AG04449 (cell line): ENCODE measurements at regions not wholly inside any gene's neighbourhood (a gene's known extent, or its start where the extent isn't known, plus 50 kb on each side); places are given as distances from the start of the nearest gene placed in this dataset.

ENCODE experiments used
- CTCF ChIA-PET: fragments of 350-600 bp; formaldehyde crosslinking; extraction: SDS; loops from one replicate; lab custom pipeline; 2021; ENCODE audit warnings: antibody characterized with exemption; lab: Yijun Ruan, JAX
- POLR2A ChIA-PET: fragments of 400-600, 350-600 bp; formaldehyde crosslinking; extraction: SDS; loops from one replicate; lab custom pipeline; 2020; ENCODE audit warnings: antibody characterized with exemption, inconsistent platforms; lab: Yijun Ruan, JAX
- DNase-seq: peaks from one replicate; pipeline ENCODE4 v3.0.0-alpha.2; 2010; ENCODE audit warnings: low read depth, low spot score
- H3K4me3 ChIP-seq: 2 replicates; pipeline ENCODE4 v1.5.1; 2011; ENCODE audit warnings: low read depth, mild to moderate bottlenecking, control low read depth, low read length
- CTCF ChIP-seq: IDR thresholded peaks from one replicate; pipeline ENCODE4 v1.5.1; 2011; ENCODE audit warnings: mild to moderate bottlenecking, moderate library complexity, low read length, control low read depth, inconsistent platforms; ENCODE audit not compliant: insufficient read depth; ENCODE audit errors: missing control alignments

- no peak for TF ChIP-seq CTCF
- ChIA-PET CTCF (no interaction called here), POLR2A (no interaction called here)
- no peak for DNase-seq
- H3K4me3 ChIP-seq: no peak overlapping the region
Observed at GRCh38 chrX:94041881-94042280, 367.9 kb downstream of the FAM133A start.

- CTCF ChIA-PET: no interaction called here
- no peak overlapping the region for H3K4me3 ChIP-seq
- POLR2A ChIA-PET: no interaction called here
- TF ChIP-seq CTCF: no peak
- DNase-seq: no peak
Observed at GRCh38 chrX:94045724-94046123, 371.7 kb downstream of the FAM133A start.

- POLR2A ChIA-PET: no interaction called here
- CTCF ChIA-PET: no interaction called here
Observed at GRCh38 chrX:94051926-94052325, 377.9 kb downstream of the FAM133A start.

GRCh38 chrX:94053575-94053974 lies 379.6 kb downstream of the FAM133A start:
- DNase-seq: no peak
- H3K4me3 ChIP-seq: no peak overlapping the region
- no peak for TF ChIP-seq CTCF
- CTCF ChIA-PET: no interaction called here
- POLR2A ChIA-PET: no interaction called here

More at GRCh38 chrX:94051926-94052325, 377.9 kb downstream of the FAM133A start:
- H3K4me3 ChIP-seq: no peak overlapping the region
- DNase-seq: no peak
- TF ChIP-seq CTCF: no peak

- POLR2A ChIA-PET: no interaction called here
- H3K4me3 ChIP-seq: no peak overlapping the region
- DNase-seq: no peak
- TF ChIP-seq CTCF: no peak
- CTCF ChIA-PET: no interaction called here
Observed at GRCh38 chrX:94057385-94057784, 383.4 kb downstream of the FAM133A start.

- POLR2A ChIA-PET: no interaction called here
- no peak overlapping the region for H3K4me3 ChIP-seq
- TF ChIP-seq CTCF: no peak
- CTCF ChIA-PET: no interaction called here
- no peak for DNase-seq
Observed at GRCh38 chrX:94058728-94059382, 384.8 kb downstream of the FAM133A start.
